GM23248 (cell line): ENCODE measurements at regions not wholly inside any gene's neighbourhood (a gene's known extent, or its start where the extent isn't known, plus 50 kb on each side); places are given as distances from the start of the nearest gene placed in this dataset.

Experiments
- EZH2 ChIP-seq: fragments of 200-600 bp; sonication (generic); IDR thresholded peaks from 2 replicates; pipeline ENCODE4 v1.6.1; 2018; ENCODE audit warnings: antibody characterized with exemption, mild to moderate bottlenecking; ENCODE audit not compliant: insufficient read depth, poor library complexity, severe bottlenecking
- EZH2phosphoT487 ChIP-seq: fragments of 200-600 bp; sonication (generic); IDR thresholded peaks from 2 replicates; pipeline ENCODE4 v1.6.1; 2018; ENCODE audit warnings: antibody characterized with exemption, moderate library complexity, mild to moderate bottlenecking, low read depth; ENCODE audit not compliant: insufficient read depth

DNA sequence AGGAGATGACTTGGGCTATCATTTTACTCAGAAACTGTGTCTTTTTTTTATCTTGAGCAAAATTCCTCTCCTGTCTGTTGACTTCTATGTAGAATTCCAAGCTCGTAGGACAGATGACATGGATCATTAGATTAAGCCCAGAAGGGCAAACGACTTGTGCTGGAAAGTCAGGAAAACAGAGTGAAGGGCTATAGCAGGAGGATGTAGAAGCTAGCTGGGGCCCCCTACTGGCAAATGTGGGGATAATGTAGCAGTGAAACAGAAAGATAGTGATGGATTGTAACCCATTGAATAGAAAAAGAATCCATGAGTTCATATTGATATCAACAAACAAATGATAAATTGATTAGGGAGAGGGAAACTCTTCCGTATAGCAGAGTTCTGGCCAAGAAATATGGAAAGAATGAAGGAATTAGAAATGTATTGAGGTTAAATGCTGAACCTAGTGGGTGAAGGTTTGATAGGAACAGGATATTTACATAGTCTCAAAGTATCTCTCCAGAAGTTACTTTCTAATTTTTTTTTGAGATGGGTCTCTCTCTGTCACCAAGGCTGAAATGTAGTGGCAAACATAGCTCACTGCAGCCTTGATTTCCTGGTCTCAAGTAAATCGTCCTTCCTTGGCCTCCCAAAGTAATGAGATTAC lies 103.6 kb downstream of the LYZL1 start:
- TF ChIP-seq EZH2 (no peak), EZH2phosphoT487 (no peak)
